ENCODE measurements at regions not wholly inside any gene's neighbourhood (a gene's known extent, or its start where the extent isn't known, plus 50 kb on each side); places are given as distances from the start of the nearest gene placed in this dataset.

- H3K4me3 ChIP-seq (ENCODE audit: low read length), result no peak overlapping the region
- no peak for TF ChIP-seq CTCF (IDR thresholded peaks at IDR 0.05; ENCODE audit: insufficient read depth, low read depth, low read length, missing control alignments)
- no peak for DNase-seq (ENCODE audit: low read depth)
These were observed 863.3 kb downstream of the TBC1D22A start for GRCh38 chr22:47625531-47626427.

GRCh38 chr22:47625013-47625385 is 862.5 kb downstream of the TBC1D22A start:
- H3K4me3 ChIP-seq (ENCODE audit: low read length), result no peak overlapping the region
- DNase-seq (ENCODE audit: low read depth), result no peak
- TF ChIP-seq CTCF (IDR thresholded peaks at IDR 0.05; ENCODE audit: insufficient read depth, low read depth, low read length, missing control alignments), result no peak

- DNase-seq (ENCODE audit: low read depth), result no peak
- TF ChIP-seq CTCF (IDR thresholded peaks at IDR 0.05; ENCODE audit: insufficient read depth, low read depth, low read length, missing control alignments), result no peak
- no peak overlapping the region for H3K4me3 ChIP-seq (ENCODE audit: low read length)
These were observed 862.0 kb downstream of the TBC1D22A start for GRCh38 chr22:47624252-47625012.

DNA sequence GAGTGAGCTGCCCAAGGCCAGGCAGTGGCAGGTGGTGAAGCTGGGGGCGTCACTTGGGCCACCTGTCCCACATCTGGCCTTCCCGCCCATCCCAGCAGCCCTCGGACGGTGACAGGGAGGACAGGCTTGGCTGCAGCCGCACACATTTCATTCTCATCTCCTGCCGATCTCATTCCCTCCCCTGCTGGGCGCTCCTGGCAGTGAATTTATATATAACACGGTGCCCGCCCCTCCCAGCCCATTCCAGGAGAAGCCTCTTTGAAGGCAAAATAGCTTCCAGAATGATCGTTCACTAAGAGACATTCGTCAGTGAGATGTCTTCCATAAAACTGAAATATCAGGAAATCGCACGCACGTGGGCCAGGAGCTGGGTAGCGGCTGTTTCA is 861.3 kb downstream of the TBC1D22A start:
- DNase-seq (ENCODE audit: low read depth), result no peak
- no peak for TF ChIP-seq CTCF (IDR thresholded peaks at IDR 0.05; ENCODE audit: insufficient read depth, low read depth, low read length, missing control alignments)
- no peak overlapping the region for H3K4me3 ChIP-seq (ENCODE audit: low read length)

- DNase-seq (ENCODE audit: low read depth), result no peak
- H3K4me3 ChIP-seq (ENCODE audit: low read length), result no peak overlapping the region
- no peak for TF ChIP-seq CTCF (IDR thresholded peaks at IDR 0.05; ENCODE audit: insufficient read depth, low read depth, low read length, missing control alignments)
These were observed 860.8 kb downstream of the TBC1D22A start for GRCh38 chr22:47623066-47623762.

DNA sequence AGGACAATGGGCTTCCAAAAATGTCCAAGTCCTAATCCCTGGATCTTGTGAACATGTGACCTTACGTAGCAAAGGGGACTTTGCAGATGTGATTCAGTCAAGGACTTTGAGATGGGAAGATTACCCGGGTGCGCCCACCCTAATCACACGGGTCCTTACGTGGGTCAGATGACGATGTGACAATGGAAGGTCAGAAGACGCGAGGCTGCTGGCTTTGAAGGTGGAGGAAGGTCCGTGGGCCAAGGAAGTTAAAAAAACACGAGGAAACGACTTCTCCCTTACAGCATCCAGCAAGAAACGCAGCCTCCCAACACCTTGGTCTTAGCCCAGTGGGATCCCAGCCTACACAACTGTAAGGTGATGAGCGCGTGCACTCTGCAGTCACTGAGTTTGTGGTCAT is 860.1 kb downstream of the TBC1D22A start:
- no peak overlapping the region for H3K4me3 ChIP-seq (ENCODE audit: low read length)
- DNase-seq (ENCODE audit: low read depth), result no peak
- no peak for TF ChIP-seq CTCF (IDR thresholded peaks at IDR 0.05; ENCODE audit: insufficient read depth, low read depth, low read length, missing control alignments)

Measured in epithelial cell of esophagus (primary cell).